Left lung (tissue), 4 donors: ENCODE measurements at regions not wholly inside any gene's neighbourhood (a gene's known extent, or its start where the extent isn't known, plus 50 kb on each side); places are given as distances from the start of the nearest gene placed in this dataset.
"Not testable (repeated sequence)": the region's sequence is repeated elsewhere in the genome, so short reads cannot be mapped to it uniquely, and the experiment has no call there.

ENCODE experiments used
- ATAC-seq: fragments of 200-7000 bp; cut with Tn5 transposase; one replicate; pipeline ENCODE4 v1.9.1; 2020; ENCODE audit warnings: moderate library complexity
- DNase-seq, 4 donors: peaks; one replicate each; pipeline ENCODE4 v3.0.0-alpha.2; 2013 to 2020
- H3K27ac ChIP-seq, 2 donors: fragments of 200-600 bp; sonication (generic) in 1 of 2; one replicate each; pipeline versions ENCODE4 v1.5.0 to v1.8.0; 2020 to 2021
- H3K27me3 ChIP-seq, 2 donors: fragments of 200-600 bp; sonication (generic) in 1 of 2; one replicate each; pipeline versions ENCODE4 v1.5.0 to v1.8.0; 2020 to 2021
- H3K36me3 ChIP-seq, 2 donors: fragments of 200-600 bp; sonication (generic) in 1 of 2; one replicate each; pipeline versions ENCODE4 v1.5.0 to v1.8.0; 2020 to 2021
- H3K4me1 ChIP-seq, 2 donors: fragments of 200-600 bp; one replicate each; pipeline ENCODE4 v1.8.0; 2021
- H3K4me3 ChIP-seq, 2 donors: fragments of 200-600 bp; sonication (generic) in 1 of 2; one replicate each; pipeline versions ENCODE4 v1.5.0 to v1.8.0; 2020 to 2021; ENCODE audit warnings: mild to moderate bottlenecking in 1 of 2
- H3K9me3 ChIP-seq, 2 donors: fragments of 200-600 bp; sonication (generic) in 1 of 2; one replicate each; pipeline versions ENCODE4 v1.5.0 to v1.8.0; 2020 to 2021
- intact Hi-C, 2 donors: fragments of 100-400 bp; cut with DNase I; formaldehyde crosslinking; loops; one replicate each; pipeline versions ENCODE4 v1.11.2 to v1.14.2; 2022
- TF ChIP-seq, protein P1 (sequence below), 2 donors: fragments of 200-600 bp; sonication (generic) in 1 of 2; IDR thresholded peaks; one replicate each; pipeline versions ENCODE4 v1.5.0 to v1.8.0; 2021; ENCODE audit warnings: antibody characterized with exemption in 2 of 2
- donor health status: DM: no; HTN: yes; CAD: no.
- donor health status: DM: no; HTN: no; CAD: no.

- no peak overlapping the region for H3K27ac ChIP-seq
- intact Hi-C loops: no loop called here
- no peaks in the 10 kb centered on the region for H3K9me3 ChIP-seq
- TF ChIP-seq, protein P1, sequence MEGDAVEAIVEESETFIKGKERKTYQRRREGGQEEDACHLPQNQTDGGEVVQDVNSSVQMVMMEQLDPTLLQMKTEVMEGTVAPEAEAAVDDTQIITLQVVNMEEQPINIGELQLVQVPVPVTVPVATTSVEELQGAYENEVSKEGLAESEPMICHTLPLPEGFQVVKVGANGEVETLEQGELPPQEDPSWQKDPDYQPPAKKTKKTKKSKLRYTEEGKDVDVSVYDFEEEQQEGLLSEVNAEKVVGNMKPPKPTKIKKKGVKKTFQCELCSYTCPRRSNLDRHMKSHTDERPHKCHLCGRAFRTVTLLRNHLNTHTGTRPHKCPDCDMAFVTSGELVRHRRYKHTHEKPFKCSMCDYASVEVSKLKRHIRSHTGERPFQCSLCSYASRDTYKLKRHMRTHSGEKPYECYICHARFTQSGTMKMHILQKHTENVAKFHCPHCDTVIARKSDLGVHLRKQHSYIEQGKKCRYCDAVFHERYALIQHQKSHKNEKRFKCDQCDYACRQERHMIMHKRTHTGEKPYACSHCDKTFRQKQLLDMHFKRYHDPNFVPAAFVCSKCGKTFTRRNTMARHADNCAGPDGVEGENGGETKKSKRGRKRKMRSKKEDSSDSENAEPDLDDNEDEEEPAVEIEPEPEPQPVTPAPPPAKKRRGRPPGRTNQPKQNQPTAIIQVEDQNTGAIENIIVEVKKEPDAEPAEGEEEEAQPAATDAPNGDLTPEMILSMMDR (IDR thresholded peaks at IDR 0.05): no peak
- no peak overlapping the region for H3K4me3 ChIP-seq
- H3K4me1 ChIP-seq: no peaks in the 10 kb centered on the region
- DNase-seq (no peak), ATAC-seq (no peak)
- H3K36me3 ChIP-seq: no peaks in the 10 kb centered on the region
- no peaks in the 10 kb centered on the region for H3K27me3 ChIP-seq
Measured at GRCh38 chr7:28328146-28328545, 84.2 kb upstream of the CREB5 start.

GRCh38 chr7:28328822-28329660 is 83.3 kb upstream of the CREB5 start:
- peak in 1 of 4 donors; percentile 13 for DNase-seq

GRCh38 chr7:28329661-28330363 is 82.5 kb upstream of the CREB5 start:
- H3K9me3 ChIP-seq: no peaks in the 10 kb centered on the region
- no peaks in the 10 kb centered on the region for H3K27me3 ChIP-seq
- DNase-seq (peak in 2 of 4 donors; percentile 21 to 23), ATAC-seq (no peak)
- no peaks in the 10 kb centered on the region for H3K4me1 ChIP-seq
- H3K27ac ChIP-seq: no peak overlapping the region
- TF ChIP-seq, protein P1 (IDR thresholded peaks at IDR 0.05): no peak
- intact Hi-C loops: no loop called here
- no peak overlapping the region for H3K4me3 ChIP-seq
- H3K36me3 ChIP-seq: no peaks in the 10 kb centered on the region

More at GRCh38 chr7:28328822-28329660, 83.3 kb upstream of the CREB5 start:
- ATAC-seq: no peak
- no peak overlapping the region for H3K4me3 ChIP-seq
- H3K27me3 ChIP-seq: no peaks in the 10 kb centered on the region
- H3K27ac ChIP-seq: no peak overlapping the region
- TF ChIP-seq, protein P1 (IDR thresholded peaks at IDR 0.05): no peak
- no peaks in the 10 kb centered on the region for H3K36me3 ChIP-seq
- H3K4me1 ChIP-seq: no peaks in the 10 kb centered on the region
- intact Hi-C loops: no loop called here
- no peaks in the 10 kb centered on the region for H3K9me3 ChIP-seq

GRCh38 chr7:28330384-28331070 is 81.8 kb upstream of the CREB5 start:
- Histone ChIP-seq H3K4me3 (no peak overlapping the region), H3K27me3 (no peaks in the 10 kb centered on the region), H3K9me3 (peaks cover 0 to 2% of the 10 kb centered on the region in 2 donors), H3K4me1 (no peaks in the 10 kb centered on the region), H3K36me3 (no peaks in the 10 kb centered on the region), H3K27ac (no peak overlapping the region)
- TF ChIP-seq, protein P1 (IDR thresholded peaks at IDR 0.05): no peak
- ATAC-seq (no peak), DNase-seq (no peak)
- intact Hi-C loops: no loop called here

DNA sequence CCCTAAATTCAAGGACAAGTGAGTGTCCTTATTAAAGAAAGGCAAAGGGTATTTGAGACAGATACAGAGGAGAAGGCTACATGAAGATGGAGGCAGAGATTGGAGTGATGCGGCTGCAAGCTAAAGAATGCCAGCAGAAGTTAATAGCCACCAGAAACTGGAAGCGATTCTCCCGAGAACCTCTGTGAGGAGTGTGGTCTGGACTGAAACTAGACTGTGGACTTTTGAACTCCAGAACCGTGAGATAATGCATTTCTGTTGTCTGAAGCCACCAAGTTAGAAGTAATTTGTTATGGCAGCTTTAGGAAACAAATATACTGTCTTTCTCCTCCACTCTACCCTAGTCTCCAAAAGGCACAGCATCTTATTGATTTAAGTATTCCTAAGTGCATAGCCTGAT is 80.3 kb upstream of the CREB5 start:
- TF ChIP-seq, protein P1 (IDR thresholded peaks at IDR 0.05): no peak
- Histone ChIP-seq H3K4me3 (no peak overlapping the region), H3K9me3 (peaks cover 0 to 2% of the 10 kb centered on the region in 2 donors), H3K27me3 (no peaks in the 10 kb centered on the region), H3K27ac (no peak overlapping the region), H3K4me1 (no peaks in the 10 kb centered on the region), H3K36me3 (no peaks in the 10 kb centered on the region)
- intact Hi-C loops: no loop called here
- DNase-seq (no peak), ATAC-seq (no peak)

DNA sequence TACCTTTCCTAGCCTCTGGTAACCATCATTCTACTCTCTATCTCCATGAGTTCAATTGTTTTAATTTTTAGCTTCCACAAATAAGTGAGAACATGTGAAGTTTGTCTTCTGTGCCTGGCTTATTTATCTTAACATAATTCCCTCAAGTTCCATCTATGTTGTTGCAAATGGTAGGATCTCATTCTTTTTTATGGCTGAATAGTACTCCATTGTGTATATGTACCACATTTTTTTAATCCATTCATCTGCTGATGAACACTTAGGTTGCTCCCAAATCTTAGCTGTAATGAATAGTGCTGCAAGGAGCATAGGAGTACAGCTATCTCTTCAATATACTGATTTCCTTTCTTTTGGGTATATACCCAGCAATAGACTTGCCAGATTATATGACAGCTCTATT is 78.8 kb upstream of the CREB5 start:
- H3K36me3 ChIP-seq, ATAC-seq, intact Hi-C loops, H3K4me1 ChIP-seq, H3K9me3 ChIP-seq, H3K27me3 ChIP-seq, H3K27ac ChIP-seq, DNase-seq, H3K4me3 ChIP-seq: not testable (repeated sequence)
